HEK293T (cell line): ENCODE measurements at regions not wholly inside any gene's neighbourhood (a gene's known extent, or its start where the extent isn't known, plus 50 kb on each side); places are given as distances from the start of the nearest gene placed in this dataset.

Experiments used
- CTCF ChIA-PET: fragments of 350-600 bp; formaldehyde crosslinking; extraction: SDS; loops from one replicate; lab custom pipeline; 2021; ENCODE audit warnings: antibody characterized with exemption, inconsistent platforms; lab: Yijun Ruan, JAX
- POLR2A ChIA-PET: fragments of 350-600 bp; formaldehyde crosslinking; extraction: SDS; loops from one replicate; lab custom pipeline; 2020; ENCODE audit warnings: antibody characterized with exemption, inconsistent platforms; lab: Yijun Ruan, JAX
- DNase-seq: peaks from one replicate; pipeline ENCODE4 v3.0.0; 2012; ENCODE audit warnings: mixed read lengths; ENCODE audit errors: extremely low spot score
- ARNT ChIP-seq: fragments of 450-650 bp; IDR thresholded peaks from 2 replicates; pipeline ENCODE4 v1.6.1; 2017; ENCODE audit warnings: mild to moderate bottlenecking
- BHLHE40 ChIP-seq: fragments of 450-650 bp; IDR thresholded peaks from 2 replicates; pipeline ENCODE4 v1.6.1; 2016; ENCODE audit warnings: mild to moderate bottlenecking, moderate library complexity, borderline replicate concordance
- CTBP1 ChIP-seq: fragments of 450-650 bp; IDR thresholded peaks from 2 replicates; pipeline ENCODE4 v1.6.1; 2016; ENCODE audit warnings: borderline replicate concordance
- ELF4 ChIP-seq: fragments of 450-650 bp; IDR thresholded peaks from 2 replicates; pipeline ENCODE4 v1.6.1; 2017; ENCODE audit warnings: antibody characterized with exemption
- FOXA1 ChIP-seq: fragments of 450-650 bp; IDR thresholded peaks from 2 replicates; pipeline ENCODE4 v1.6.1; 2016; ENCODE audit warnings: mild to moderate bottlenecking
- FOXK2 ChIP-seq: fragments of 450-650 bp; IDR thresholded peaks from 2 replicates; pipeline ENCODE4 v1.6.1; 2016; ENCODE audit warnings: mild to moderate bottlenecking
- FOXM1 ChIP-seq: fragments of 450-650 bp; IDR thresholded peaks from 2 replicates; pipeline ENCODE4 v1.6.1; 2017; ENCODE audit warnings: mild to moderate bottlenecking, borderline replicate concordance
- HDGF ChIP-seq: fragments of 450-650 bp; IDR thresholded peaks from 2 replicates; pipeline ENCODE4 v1.6.1; 2017; ENCODE audit warnings: antibody characterized with exemption, borderline replicate concordance
- L3MBTL2 ChIP-seq: fragments of 450-650 bp; conservative IDR thresholded peaks from 2 replicates; pipeline ENCODE4 v1.6.1; 2016; ENCODE audit warnings: mild to moderate bottlenecking
- LEF1 ChIP-seq: fragments of 450-650 bp; IDR thresholded peaks from 2 replicates; pipeline ENCODE4 v1.6.1; 2017; ENCODE audit warnings: mild to moderate bottlenecking, borderline replicate concordance
- NFRKB ChIP-seq: fragments of 450-650 bp; IDR thresholded peaks from 2 replicates; pipeline ENCODE4 v1.6.1; 2016; ENCODE audit warnings: mild to moderate bottlenecking, moderate library complexity
- PKNOX1 ChIP-seq: fragments of 450-650 bp; IDR thresholded peaks from 2 replicates; pipeline ENCODE4 v1.6.1; 2016
- SP1 ChIP-seq: fragments of 450-650 bp; IDR thresholded peaks from 2 replicates; pipeline ENCODE4 v1.6.1; 2017
- SUZ12 ChIP-seq: fragments of 450-650 bp; IDR thresholded peaks from 2 replicates; pipeline ENCODE4 v1.6.1; 2016; ENCODE audit warnings: mild to moderate bottlenecking
- TARDBP ChIP-seq: fragments of 450-650 bp; IDR thresholded peaks from 2 replicates; pipeline ENCODE4 v1.6.1; 2016
- ZNF384 ChIP-seq: fragments of 450-650 bp; IDR thresholded peaks from 2 replicates; pipeline ENCODE4 v1.6.1; 2016

GRCh38 chr4:137707102-137707620 is 174.9 kb upstream of the PCDH18 start:
- DNase-seq, result no peak
- TF ChIP-seq FOXM1, result no peak
- no peak for TF ChIP-seq ARNT
- no peak for TF ChIP-seq HDGF
- TF ChIP-seq FOXA1, result no peak
- no peak for TF ChIP-seq PKNOX1
- no peak for TF ChIP-seq SUZ12
- TF ChIP-seq ELF4, result no peak
- TF ChIP-seq FOXK2, result no peak
- TF ChIP-seq CTBP1, result no peak
- TF ChIP-seq NFRKB, result no peak
- TF ChIP-seq LEF1, result no peak
- no peak for TF ChIP-seq BHLHE40
- no peak for TF ChIP-seq L3MBTL2
- no peak for TF ChIP-seq TARDBP
- ChIA-PET POLR2A (no interaction called here), CTCF (no interaction called here)

- TF ChIP-seq HDGF (no peak), ELF4 (no peak), ZNF384 (no peak), FOXK2 (no peak), L3MBTL2 (no peak), SP1 (no peak), BHLHE40 (no peak), ARNT (no peak), PKNOX1 (no peak), LEF1 (no peak), TARDBP (no peak), SUZ12 (no peak), NFRKB (no peak), CTBP1 (no peak), FOXA1 (no peak), FOXM1 (no peak)
- POLR2A ChIA-PET, result no interaction called here
- no peak for DNase-seq
- CTCF ChIA-PET, result no interaction called here
Observed at GRCh38 chr4:137705171-137705783, 173.0 kb upstream of the PCDH18 start.

GRCh38 chr4:137703195-137703594 is 170.9 kb upstream of the PCDH18 start:
- TF ChIP-seq FOXM1, result no peak
- TF ChIP-seq SP1, result no peak
- no peak for TF ChIP-seq LEF1
- TF ChIP-seq FOXA1, result no peak
- no peak for TF ChIP-seq FOXK2
- no peak for TF ChIP-seq PKNOX1
- no peak for TF ChIP-seq ARNT
- no peak for TF ChIP-seq SUZ12
- TF ChIP-seq HDGF, result no peak
- ChIA-PET POLR2A (no interaction called here), CTCF (no interaction called here)
- no peak for DNase-seq

- DNase-seq, result no peak
- TF ChIP-seq ELF4, result no peak
- TF ChIP-seq BHLHE40, result no peak
- no peak for TF ChIP-seq NFRKB
- POLR2A ChIA-PET, result no interaction called here
- CTCF ChIA-PET, result no interaction called here
Observed at GRCh38 chr4:137702512-137702911, 170.2 kb upstream of the PCDH18 start.

GRCh38 chr4:137701401-137701800 is 169.1 kb upstream of the PCDH18 start:
- TF ChIP-seq ZNF384, result no peak
- no peak for TF ChIP-seq ARNT
- TF ChIP-seq L3MBTL2, result no peak
- TF ChIP-seq SUZ12, result no peak
- TF ChIP-seq FOXK2, result no peak
- no peak for TF ChIP-seq SP1
- TF ChIP-seq CTBP1, result no peak
- no peak for TF ChIP-seq TARDBP
- no peak for TF ChIP-seq FOXA1
- no peak for TF ChIP-seq ELF4
- DNase-seq, result no peak
- CTCF ChIA-PET, result no interaction called here
- POLR2A ChIA-PET, result no interaction called here

GRCh38 chr4:137700751-137701150 is 168.5 kb upstream of the PCDH18 start:
- ChIA-PET POLR2A (no interaction called here), CTCF (no interaction called here)
- no peak for DNase-seq
- TF ChIP-seq ZNF384, result no peak
- TF ChIP-seq HDGF, result no peak
- TF ChIP-seq ARNT, result no peak
- TF ChIP-seq CTBP1, result no peak
- no peak for TF ChIP-seq TARDBP
- no peak for TF ChIP-seq SP1
- no peak for TF ChIP-seq FOXA1
- no peak for TF ChIP-seq PKNOX1
- no peak for TF ChIP-seq FOXK2
- no peak for TF ChIP-seq BHLHE40
- TF ChIP-seq ELF4, result no peak
- no peak for TF ChIP-seq FOXM1
- TF ChIP-seq L3MBTL2, result no peak
- no peak for TF ChIP-seq NFRKB
- no peak for TF ChIP-seq LEF1
- TF ChIP-seq SUZ12, result no peak
